HG02623 (cell line): ENCODE measurements at regions not wholly inside any gene's neighbourhood (a gene's known extent, or its start where the extent isn't known, plus 50 kb on each side); places are given as distances from the start of the nearest gene placed in this dataset.

Source experiments
- ATAC-seq: cut with Tn5 transposase; IDR thresholded peaks from one replicate; pipeline ENCODE4 v1.9.1; 2021; ENCODE audit warnings: moderate library complexity; ENCODE audit not compliant: unreplicated experiment

GRCh38 chr13:34001389-34001788, 183.4 kb downstream of the RFC3 start:
- no peak for ATAC-seq

DNA sequence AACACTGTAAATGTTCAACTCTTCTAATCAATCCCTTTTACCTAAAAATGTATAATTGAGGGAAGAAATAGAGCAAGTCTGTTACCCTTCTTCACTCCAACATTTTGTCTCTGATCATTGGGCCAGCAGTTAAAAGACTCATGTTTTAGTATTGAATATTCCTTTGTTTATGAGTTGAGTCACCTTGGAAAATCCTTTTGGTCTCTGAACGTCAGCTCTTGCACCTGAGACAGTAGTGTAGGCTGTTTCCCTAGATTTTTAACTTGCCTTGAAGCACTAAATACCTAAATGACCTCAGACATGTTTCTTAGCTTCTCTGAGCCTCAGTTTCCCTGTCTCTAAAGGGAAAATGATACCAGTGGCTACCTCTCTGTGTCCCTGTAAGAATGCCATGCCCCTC, 184.2 kb downstream of the RFC3 start:
- no peak for ATAC-seq

DNA sequence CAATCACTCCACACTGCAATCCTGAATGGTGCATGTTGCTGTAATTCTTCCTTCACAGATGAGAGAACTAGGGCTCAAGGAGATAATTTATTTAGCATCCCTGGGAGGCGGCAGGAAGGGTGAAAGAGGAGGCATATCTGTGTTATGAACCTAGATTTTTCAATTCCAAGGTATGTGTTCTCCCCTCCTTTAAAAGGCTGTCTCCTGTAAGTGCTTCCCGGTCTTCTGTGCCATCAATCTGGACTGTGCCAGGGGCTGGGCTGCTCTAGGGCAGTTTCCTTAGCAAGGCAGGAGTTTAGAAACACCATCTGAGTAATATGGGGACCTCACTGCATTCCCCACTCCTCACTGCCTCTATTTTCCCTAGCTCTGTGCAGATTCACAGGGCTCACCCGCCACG, 185.0 kb downstream of the RFC3 start:
- no peak for ATAC-seq

- no peak for ATAC-seq
Measured at GRCh38 chr13:34003656-34004055, 185.7 kb downstream of the RFC3 start.

DNA sequence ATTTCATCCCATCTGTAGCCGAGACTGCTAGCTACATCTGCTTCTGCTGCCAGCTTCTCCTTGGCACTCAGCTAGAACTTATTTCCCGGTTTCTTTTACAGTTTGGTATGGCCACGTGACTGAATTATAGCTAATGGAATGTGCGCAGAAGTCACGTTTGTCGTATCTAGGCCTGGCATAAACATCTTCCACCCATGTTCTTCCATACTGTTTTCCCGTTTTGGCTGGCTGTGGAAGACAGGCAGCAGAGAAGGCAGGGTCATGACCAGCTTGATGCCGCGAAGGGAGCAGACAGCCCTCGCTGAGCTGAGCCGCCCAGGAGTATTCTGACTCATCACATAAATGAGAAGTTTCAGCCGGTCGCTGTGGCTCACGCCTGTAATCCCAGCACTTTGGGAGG, 186.7 kb downstream of the RFC3 start:
- no peak for ATAC-seq

DNA sequence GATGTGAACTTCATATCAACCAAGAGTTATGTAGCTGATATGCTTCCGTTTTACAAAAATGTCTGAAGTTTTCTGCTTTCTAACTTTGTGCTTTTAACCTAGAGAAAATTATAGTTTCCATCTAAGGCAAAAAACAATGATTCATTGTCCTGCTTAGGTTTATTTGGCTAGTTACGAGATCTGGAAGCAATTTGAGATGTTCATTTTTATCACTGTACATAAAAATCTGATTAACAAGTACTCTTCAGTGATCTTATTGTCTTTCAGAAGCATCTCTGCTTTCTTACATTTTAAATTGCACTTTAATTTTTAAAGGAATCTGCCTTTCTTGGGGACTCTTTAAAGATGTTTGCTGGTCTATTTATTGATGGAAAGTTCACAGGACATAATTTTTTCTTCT, 188.1 kb downstream of the RFC3 start:
- no peak for ATAC-seq

- no peak for ATAC-seq
Measured at GRCh38 chr13:34011552-34012085, 193.7 kb downstream of the RFC3 start.

DNA sequence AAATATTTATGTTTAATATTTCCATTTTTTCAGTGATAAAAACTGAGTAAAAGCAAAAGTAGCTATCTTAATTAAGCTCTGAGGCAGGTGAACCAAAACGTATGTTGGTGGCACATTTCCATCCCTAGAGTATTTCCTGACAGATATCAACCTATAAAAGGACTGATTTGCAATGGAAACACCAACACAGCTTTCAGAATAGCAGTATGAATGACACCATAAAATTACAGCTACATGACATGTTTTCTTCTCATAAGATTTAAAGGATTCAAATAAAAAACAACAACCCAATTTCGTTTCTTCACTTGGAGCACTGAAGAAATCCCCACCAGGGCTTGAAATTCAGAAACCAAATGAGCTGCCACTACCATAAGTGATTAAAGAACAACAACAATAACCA, 194.4 kb downstream of the RFC3 start:
- no peak for ATAC-seq

GRCh38 chr13:34013061-34013460, 195.1 kb downstream of the RFC3 start:
- no peak for ATAC-seq

- ATAC-seq, result no peak
Measured at GRCh38 chr13:34017231-34017630, 199.3 kb downstream of the RFC3 start.

GRCh38 chr13:34019870-34020269, 201.9 kb downstream of the RFC3 start:
- ATAC-seq, result no peak

DNA sequence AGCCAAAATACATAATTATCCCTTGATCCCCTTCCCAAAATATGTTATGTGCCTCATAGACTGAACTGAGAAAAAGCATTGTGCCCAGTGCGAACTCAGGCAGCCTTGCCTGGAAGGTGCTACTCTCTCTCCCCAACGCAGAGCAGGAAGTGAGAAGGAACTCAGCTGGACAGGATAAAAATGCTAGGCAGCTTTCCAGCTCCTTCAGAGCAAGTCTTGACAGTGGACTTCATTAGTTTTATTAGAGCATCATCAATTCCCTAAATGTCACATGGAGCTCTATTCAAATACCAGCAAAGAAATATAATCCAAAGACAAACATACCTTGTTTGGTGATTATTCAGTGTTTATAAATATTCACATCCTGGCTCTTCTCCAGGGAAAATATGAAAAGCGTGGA, 202.4 kb downstream of the RFC3 start:
- ATAC-seq, result no peak

DNA sequence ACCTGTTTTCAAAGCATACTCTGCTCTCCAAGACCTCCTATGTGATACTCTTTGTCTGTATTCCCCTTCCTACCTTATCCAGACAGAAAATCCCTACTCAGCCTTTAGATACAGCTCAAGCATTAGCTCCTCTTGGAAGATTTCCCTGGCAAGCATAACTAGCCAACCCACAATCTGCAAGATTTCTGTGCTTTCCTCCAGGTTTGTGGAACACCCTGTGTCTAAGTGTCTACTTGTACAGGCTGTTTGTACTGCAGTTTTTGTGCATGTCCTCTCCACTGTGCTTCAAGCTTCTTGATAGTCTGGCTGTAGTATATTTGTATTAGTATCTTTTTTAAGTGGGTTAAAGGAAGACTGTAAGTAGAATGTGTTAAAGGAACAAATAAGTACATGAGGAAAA, 203.7 kb downstream of the RFC3 start:
- ATAC-seq, result no peak

DNA sequence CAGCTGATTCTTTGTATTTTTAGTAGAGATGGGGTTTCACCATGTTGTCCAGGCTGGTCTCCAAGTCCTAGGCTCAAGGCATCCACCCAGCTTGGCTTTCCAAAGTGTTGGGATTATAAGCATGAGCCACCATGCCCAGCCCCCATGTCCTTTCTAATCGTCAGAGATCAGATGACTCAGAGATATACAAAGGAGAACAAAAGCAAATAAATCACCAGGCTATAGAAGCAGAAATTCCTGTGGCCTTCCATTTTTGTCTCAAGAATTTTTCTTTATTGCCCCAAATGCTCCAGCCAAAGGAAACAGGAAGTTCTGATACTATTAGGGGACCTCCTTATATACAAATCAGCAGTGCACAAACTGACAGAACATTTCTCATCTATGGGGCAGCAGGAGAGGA, 207.8 kb downstream of the RFC3 start:
- no peak for ATAC-seq

DNA sequence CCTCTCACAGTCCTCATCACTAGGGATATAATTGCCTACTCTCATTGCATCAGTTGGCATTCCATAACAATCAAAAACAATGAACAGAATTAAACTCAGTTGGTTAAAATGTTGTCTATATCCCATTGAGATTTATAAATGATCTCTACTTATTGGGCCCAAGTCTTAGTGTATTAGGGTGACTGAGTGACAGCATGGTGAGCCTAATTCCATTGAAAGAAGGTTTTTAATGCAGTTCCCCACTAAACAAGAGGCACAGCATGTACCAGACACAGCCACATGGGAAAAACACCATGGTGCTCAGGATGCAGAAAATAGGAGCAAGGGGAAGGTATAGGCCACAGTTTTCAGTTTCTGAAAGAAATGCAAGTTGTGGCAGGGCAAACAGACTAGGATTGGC, 208.4 kb downstream of the RFC3 start:
- ATAC-seq, result no peak

GRCh38 chr13:34028496-34029442, 210.8 kb downstream of the RFC3 start:
- no peak for ATAC-seq

GRCh38 chr13:34030782-34031181, 212.8 kb downstream of the RFC3 start:
- ATAC-seq, result no peak

DNA sequence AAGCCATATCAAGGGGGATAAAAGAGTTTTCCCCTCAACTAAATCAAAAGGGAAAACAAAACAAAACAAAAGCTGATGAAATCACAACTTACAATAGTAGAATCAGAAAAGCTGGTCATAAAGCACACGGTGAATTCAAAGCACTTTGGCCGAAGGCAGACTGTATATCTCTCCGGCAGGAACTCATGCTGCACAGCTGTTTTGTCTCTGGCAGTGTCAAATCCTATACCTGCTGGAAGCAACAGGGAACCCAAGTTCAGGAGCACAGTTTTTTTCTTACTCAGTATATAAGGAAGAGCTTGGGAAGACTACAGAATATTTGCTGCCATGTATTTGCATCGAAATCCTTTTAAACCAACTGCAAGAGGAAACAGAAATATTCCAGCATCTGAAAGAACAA, 213.7 kb downstream of the RFC3 start:
- ATAC-seq, result no peak

GRCh38 chr13:34034411-34034810, 216.5 kb downstream of the RFC3 start:
- no peak for ATAC-seq

DNA sequence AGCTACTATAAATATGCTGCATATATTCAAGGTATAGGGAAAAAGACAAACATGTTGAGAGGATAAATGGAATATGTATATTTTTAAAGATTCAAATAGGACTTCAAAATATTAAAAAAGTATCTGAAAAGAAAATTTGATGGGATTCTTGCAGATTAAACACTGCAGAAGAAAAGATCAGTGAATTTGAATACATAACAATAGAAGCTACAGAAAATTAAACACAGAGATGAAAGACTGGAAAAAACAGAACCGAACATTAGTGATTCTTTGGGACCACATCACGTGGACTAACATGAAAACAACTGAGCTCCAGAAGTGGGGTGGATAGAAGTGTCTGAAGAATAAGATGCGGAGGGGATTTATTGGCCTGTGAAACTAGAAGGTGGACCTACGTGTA, 217.2 kb downstream of the RFC3 start:
- no peak for ATAC-seq

DNA sequence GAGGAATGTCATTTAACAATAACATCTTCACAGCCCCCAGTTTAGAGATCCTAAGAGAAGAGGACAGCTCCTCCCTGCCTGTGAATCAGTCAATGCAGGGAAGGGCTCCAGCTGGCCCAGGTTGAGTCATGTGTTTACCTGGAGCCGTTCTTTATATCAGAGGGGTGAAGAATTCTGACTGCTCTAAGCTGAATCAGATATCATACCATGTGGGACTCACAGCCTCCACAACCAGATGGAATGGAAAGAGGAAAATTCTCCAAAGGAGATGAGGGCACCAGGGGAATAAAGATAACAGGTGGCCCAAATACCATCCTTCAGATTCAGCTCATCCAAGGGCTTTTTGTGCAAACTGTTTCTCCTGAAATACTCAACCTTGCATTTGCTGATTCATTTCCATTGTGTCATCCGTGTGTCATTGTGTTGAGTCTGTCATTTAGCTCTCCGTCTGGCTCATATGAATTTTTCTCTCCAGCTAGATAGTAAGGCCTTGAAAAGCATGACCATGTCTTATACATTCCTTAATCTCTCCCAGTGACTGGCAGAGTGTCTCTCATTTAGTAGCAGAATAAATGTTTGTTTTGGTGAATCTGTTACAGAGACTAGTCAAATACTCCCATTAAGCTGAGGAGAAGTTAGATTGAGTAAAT, 217.9 kb downstream of the RFC3 start:
- ATAC-seq, result no peak
